HG03457 (cell line): ENCODE measurements at regions not wholly inside any gene's neighbourhood (a gene's known extent, or its start where the extent isn't known, plus 50 kb on each side); places are given as distances from the start of the nearest gene placed in this dataset.

ENCODE experiments used
- ATAC-seq: cut with Tn5 transposase; IDR thresholded peaks from one replicate; pipeline ENCODE4 v1.9.1; 2021; ENCODE audit warnings: moderate number of reproducible peaks; ENCODE audit not compliant: unreplicated experiment

DNA sequence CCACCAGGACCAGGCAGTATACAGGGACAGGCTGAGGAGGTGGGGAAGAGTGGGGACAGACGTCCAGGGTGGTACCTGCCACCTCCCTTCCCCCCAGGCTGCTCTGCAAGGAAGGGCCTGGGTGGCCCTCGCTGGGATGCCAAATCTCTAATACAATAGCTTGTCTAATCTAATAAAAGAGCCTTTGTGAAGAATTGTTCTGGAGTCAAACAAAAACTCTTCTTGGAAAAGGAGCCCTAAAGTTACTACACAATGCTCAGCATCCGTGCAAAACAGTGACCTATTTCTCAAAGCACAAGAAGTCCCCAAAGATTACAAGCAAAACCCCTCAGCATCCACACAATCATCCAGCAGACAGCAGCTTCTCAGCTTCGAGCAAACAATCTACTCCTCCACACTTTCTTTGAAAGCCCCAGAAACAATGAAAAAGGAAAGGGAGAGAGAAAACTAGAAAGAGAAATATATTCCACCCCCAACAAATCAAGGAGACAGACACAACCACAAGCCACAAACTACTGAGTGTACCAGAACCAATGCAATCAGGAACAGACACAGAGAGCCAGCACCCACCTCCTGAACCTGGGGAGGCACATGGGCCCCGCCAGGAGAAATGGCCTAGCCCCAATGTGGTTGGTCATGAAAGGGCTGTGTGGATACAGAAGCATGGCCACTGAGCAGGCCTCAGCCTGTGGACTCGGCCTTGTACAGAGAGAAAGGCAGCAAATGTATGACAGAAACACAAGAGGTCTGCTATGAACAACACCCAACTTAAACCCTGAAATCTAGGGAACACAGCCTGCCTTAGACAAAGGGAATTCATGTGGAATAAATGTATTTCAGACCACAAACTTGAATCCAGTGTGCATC, 177.1 kb upstream of the CHRNA7 start:
- no peak for ATAC-seq

DNA sequence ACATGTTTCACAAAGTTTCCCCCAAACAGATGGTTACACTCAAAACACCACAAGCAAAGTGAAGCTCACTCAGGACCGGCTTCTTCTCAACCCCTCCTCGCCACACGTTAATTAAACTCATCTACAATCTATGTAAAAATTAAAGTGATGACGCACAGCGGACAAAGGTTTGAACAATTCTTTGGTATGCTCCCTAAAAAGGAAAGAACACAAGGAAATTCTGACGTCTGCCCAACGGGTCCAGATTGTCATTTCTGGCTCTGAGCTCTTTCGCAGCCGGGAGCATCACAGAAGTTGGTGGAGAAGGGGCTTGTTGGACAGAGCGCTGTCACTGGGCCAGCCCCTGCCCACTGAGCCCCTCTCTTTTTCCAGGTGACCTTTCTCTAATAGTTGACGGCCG, 173.7 kb upstream of the CHRNA7 start:
- ATAC-seq = no peak

DNA sequence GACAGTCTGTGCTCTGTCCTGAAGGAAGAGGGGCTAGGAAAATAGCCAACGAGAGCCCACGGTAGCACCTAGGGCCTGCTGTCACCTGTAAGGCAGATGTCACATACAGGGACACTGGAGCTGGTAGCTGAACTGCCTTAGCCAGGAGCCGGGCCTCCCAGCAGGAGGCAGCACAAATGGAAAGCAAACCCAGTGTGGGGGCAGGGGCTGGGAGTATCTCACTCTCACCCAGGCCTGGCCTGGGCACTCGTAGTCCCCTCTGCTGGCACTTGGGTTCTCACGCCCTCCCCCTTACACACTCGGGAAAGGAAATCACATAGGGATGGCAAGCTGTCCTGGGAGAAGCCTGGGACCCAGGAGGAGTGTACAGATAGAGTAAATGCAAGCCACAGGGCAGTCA, 173.1 kb upstream of the CHRNA7 start:
- ATAC-seq = no peak

DNA sequence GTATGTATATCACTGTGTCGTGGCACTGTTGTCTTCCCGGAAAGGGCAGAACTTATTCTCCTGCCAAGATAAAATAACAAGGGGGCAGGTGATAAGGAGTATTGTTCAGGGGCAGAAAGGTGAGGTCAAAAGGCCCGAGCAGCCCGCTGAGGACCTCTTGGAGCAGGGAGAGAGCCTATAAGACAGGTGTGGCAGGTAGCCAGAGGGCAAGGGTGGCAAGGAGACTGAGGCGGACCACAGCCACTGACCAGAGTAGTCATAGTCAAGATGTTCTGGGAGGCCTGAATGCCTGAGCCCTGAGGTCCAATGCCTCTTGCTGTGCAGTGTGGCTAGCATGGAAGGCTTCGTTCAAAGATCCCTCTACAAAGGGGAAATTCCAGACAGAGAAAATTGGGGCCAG, 172.3 kb upstream of the CHRNA7 start:
- ATAC-seq = no peak

DNA sequence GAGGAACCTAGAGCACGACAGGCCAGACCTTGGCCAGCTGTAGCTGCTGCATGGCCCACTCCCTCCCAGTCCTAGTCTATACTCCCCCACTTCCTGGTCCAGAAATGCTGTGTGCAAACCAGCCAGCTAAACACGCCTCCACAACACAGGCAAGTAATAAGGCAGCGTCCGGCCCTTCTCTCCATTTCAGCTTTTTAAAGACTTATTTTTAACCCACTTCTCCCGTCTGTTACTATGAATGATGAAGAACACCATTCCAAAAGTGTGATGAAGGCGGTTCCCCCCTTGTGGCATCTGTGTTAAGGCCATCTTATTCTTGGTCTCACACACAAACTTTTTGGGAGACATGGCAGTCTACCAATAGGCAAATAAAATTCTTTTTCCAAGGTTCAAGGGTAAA, 164.1 kb upstream of the CHRNA7 start:
- ATAC-seq = no peak

DNA sequence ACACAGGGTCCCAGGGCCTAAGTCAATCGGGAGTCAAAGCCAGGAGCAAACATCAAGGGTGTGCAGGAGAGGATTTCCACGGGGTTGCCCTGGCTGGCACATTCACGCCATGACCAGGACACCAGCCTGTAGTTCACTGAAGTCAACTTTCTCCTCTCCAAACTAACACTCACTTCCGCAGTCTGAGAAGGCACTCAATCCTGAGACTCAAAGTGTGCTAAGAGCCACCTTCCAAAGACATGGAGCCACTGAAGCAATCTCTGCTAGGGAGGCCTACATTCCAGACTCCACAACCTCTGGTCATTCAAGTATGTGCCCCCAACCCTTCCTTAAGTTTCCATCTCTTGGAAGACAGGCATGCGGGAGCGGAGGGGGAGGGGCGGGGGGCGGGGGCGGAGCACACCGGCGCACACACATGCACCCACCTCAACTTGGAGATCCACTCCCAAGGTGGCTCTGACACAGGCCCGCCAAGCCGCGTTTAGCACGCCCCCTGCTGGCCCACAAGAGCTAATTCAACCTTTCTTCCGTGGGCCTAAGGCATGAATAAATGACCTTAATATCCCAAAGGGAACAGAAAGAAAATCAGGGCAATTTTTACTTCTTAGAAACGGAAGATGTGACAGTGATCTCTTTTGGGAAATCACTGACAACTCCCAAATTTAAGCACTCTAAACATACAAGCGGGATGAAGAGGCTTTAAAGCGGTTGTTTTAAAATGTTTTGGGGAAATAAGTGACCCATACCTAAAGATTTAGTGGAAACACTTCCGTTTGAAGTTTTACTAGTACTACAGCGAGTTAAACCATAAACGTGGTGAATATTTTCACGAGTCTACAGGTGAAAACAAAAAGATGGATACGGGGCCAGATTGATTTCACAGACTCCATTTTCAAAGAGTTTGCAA, 162.5 kb upstream of the CHRNA7 start:
- ATAC-seq = no peak

DNA sequence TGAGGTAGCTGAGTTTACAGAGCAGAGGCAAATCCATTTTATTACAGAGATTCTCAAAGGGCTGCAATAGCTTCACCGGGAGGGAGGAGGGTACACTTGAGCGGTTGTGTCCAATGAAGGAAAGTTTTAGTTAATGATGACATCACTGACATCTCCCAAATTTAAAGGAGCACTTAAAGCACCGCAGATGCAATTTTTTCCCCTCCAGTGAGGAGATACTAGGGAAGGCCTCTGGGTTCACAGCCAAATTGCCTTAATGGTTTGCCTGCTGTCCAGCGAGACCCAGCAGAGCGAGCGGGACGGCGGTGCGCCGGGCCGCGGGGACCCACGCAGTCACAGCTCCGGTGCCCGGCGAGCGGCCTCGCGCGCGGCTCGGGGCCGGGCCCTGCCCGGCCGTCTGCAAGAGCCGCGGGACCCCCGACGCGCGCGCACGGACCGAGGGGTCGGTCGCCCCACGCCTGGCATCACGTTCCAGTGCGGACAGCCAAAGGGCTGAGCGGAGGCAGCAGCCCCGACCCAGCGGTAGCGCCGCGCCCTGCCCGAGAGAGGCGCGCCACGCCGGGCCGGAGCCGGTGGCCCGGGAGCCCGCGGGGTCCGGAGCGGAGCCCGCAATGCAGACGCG, 160.5 kb upstream of the CHRNA7 start:
- ATAC-seq = no peak

DNA sequence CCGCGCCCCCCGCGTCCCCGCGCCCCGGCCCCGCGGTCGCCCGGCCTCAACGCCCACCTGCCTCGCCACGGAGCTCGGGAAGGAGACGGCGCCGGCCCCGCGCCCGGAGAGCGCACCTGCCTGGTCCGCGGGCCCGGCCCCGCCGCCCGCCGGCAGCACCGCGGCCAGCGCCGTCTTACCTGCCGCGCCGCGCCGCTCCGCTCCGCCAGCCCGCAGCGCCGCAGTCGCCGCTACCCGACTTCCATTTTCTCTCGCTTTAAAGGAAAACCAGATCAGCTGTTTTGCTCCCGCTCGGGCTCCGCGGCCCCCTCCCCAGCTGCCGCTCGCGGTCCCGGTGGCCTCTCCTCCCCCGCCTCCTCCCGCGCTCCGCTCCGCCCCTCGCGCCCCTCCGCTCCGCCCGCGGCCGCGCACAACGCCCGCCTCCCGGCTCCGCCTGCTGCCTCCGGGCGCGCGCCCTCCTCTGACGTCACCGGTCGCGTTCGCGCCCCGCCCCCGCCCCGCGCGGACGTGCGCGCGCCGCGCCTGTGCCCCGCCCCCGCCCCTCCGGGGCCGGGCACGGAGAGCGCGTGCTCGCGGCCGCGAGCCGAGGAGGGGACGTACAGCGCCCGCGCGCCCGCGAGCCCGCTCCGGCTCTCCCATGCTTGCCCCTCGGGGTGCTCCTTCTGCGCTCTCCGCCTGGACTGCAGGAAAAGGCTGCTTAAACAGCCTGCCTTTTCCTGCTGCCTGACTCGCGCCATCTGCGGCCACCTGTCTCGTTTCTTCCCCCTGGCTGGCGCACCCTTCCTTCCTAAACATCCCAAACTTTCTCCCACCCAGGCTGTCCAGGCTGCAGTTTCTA, 159.8 kb upstream of the CHRNA7 start, which contains the start of gene OTUD7A:
Gene OTUD7A, minus strand, starts transcription at position 346 of the 838 bp plus-strand sequence.
- ATAC-seq = peak; percentile 94

DNA sequence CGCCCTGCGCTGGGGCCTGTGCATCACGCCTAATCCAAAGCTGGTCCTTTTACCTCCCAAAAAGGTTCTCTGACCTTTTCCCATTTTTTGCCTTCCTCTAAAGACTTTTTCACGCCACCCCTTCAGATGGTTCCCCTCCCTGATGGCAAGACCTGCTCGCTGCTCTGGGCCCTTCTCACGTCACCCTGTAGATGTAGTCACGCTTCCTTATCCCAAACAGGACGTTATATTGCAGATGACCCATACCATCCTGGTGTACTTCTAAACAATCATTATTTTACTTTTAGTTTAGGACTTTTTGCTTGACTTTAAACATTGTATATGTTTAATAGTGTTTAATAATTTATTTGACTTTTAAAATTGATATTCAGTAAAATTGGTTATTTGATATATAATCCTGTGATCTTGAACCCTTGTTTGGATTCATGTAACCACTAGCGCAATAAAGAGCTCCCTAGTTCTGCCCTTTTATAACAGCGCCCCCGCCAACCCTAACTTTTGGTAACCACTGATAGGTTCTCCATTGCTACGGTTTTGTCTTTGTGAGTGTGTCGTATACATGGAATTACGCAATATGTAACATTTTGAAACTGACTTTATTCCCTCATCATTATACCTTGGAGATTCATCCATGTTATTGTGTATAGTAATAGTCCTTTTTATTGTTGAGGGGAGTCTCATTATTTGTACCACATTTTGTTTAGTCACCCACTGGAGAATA, 159.0 kb upstream of the CHRNA7 start:
- no peak for ATAC-seq

DNA sequence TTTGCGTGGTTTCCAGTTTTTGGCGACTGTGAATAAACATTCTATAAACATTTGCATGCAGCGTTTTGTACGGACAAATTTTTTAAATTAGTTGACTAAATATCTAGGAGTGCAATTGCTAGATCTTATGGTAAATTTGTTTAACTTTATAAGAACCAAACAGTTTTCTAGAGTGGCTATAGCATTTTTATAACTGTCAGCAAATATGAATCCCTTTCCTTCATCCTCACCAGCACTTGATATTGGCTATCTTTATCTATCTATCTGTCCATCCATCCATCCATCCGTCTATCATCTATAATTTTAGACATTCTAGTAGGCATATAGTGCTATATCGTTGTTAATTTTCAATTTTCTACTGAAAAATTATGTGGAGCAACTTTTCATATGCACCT, 158.4 kb upstream of the CHRNA7 start:
- no peak for ATAC-seq

DNA sequence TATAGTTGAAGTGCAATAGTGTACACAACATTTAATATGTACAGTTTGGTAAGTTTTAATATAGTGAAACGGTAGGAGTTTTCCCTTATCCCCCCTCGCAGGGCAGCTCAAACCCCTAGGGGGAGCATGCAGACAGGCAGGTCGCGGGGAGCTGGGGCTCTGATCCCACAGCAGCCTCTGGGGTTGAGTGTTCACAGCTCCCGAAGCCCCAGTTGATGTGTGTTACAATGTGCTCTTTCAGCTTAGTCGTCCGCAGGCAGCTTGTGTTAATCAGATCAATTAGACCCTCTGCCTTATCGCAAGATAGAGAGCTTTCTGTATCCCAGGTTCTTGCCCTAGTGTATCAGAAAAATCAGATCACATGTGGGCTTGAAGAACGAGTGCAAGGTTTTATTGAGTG, 143.1 kb upstream of the CHRNA7 start:
- ATAC-seq = no peak

DNA sequence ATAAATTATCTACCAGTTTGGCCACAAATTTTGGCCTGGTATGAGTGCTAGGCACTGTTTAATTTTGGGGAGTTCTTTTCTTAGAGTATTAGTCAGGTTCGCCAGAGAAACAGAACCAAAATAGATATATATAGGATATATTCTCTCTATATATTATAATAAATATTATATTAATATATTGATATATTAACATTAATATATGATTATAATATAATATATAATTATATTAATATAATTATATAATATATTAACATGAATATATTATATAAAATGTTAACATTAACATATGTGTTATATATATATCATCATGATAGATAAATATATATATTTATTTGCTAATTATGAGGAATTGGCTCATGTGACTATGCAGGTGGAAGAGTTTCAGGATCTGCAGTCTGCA, 137.8 kb upstream of the CHRNA7 start:
- ATAC-seq = no peak

DNA sequence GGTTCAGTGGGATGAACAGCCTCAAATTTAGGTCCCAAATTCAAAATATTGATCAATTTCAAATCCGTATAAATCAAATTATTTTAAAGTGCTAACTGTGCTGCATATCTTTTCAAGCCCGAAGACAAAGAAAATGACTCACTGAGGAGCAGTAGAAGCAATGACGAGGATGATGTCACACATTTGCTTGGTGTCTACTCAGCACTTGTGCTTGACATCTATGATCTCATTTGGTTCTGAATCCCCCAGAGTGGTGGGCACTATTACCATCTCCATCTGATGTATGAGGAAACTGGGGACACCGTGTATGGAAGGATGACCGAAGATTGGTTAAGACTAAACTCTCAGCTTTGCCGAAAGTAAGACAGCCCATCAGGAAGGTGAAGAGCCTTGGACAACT, 136.5 kb upstream of the CHRNA7 start:
- no peak for ATAC-seq

DNA sequence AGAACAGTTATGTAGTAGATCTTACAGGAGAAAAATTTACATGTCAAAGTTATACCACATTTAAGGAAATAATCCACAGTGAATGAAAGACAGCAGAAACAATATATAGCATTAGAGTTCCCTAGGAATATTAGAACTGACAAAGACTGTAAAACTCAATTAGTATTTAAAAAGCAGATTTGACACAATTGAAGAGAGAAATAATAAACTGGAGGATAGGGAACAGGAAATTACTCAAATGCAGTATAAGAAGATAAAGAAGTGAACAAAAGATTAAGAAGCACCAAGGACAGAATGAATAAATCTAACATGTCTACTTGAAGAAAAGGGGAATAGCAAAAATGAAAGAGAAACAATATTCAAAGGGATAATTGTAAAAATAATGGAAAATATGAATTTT, 132.6 kb upstream of the CHRNA7 start:
- ATAC-seq = no peak

DNA sequence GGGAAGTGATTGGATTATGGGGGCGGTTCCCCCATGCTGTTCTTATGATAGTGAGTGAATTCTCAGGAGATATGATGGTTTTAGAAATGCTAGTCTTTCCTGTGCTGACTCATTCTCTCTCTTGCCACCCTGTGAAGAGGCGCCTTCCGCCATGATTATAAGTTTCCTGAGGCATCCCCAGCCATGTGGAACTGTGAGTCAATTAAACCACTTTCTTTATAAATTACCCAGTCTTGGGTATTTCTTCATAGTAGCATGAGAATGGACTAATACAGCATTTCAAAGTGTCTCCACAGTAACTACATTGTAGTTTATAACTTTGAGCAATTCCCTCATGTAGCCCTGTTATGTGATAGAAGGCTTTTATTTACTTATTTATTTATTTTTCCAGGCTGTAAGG, 128.8 kb upstream of the CHRNA7 start:
- no peak for ATAC-seq

DNA sequence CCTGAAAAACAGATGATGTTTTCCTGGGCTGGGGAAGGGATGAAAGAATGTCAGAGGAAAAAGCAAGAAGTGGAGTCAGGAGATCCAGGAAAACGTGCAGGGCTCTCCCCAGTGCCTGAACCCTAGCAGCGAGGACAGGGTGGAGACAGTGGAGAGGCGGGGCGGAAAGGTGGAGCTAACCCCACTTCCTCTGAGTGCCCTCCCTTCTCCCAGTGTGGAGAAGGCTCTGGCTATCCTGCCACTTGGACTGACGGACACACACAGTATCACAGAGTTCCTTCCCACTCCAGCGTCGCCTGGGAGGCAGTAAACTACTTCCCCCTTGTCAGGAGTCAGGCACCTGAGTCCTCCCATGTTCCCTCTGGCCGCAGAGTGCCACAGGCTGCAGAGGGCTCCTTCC, 125.3 kb upstream of the CHRNA7 start:
- no peak for ATAC-seq

DNA sequence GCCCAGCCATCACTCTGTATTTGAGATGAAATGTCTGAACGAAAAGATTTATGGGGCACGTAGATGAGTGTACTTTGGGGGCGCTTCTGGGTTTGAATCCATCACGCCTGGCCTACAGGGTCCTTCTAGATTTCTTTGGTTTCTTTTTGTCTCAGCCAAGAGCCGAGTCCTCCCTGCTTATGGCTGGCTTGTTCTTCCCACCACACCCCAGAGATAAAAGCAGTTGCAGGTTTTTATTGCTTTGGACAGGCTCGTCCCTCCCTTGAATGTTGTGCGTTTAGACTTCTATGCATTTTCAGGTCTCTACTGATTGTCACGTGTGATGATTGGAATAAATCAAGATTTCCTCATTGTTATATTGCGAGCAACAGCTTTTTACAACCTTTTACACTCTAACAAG, 104.8 kb upstream of the CHRNA7 start:
- ATAC-seq = no peak

DNA sequence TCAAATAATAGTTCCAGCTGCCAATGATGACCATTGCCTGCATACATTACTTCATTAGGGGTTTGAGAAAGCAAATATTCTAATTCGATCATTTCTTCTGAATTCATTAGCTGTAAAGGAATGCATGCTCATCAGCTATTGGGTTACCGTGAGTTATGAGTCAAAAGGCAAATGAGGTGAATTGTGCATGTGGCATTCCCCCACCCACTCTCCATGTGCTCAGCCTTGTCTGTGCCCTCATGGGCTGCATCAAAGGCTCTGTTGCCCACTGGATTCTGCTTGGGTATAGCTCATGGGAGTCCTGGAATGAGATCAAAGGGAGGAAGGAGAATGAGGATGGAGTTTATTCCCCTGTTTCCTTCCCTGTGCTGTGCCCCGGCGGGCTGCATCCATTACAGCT, 99.3 kb upstream of the CHRNA7 start:
- ATAC-seq = no peak

DNA sequence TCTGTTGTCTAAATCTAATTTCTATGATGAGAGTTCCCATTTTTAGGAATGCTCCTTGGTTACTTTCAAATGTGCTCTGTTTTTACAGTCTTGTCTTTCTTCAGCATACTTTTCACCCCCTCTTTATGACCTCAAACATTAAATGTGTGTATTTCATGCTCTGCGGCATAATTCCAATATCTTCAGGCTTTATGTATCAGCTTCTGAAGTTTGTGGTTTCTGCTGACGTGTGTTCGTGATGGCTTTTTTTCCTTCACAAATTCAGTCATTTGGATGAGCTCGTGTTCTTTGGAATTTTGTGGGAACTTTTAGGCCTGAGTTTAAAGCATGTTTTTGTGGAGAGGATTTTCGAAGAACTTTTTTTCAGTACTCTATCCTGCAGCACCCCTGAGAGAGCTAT, 97.7 kb upstream of the CHRNA7 start:
- no peak for ATAC-seq

DNA sequence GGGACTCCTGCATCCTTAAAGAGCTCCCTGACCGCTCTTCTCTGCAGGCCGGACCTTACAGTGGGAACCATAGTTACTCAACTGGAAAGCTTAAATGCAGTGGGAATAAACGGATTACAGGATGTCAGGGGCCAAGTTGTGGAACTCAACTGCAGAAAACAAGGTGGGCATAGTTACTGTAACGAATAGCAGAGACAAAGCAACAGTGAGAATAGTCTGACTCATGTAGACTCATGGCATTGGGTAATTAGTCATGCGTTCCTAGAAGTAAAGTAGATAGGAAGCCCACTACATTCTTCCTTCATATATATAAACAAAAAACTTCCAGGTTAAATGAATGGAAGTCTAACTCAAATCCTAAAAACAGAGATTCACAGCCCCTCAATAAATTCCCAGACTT, 95.5 kb upstream of the CHRNA7 start:
- ATAC-seq = no peak
